A549 (cell line): ENCODE measurements at regions not wholly inside any gene's neighbourhood (a gene's known extent, or its start where the extent isn't known, plus 50 kb on each side); places are given as distances from the start of the nearest gene placed in this dataset.

Source experiments
- ATAC-seq, 2 experiments: fragments of 200-7000 bp in 1 of 2; fragments of >200 bp in 1 of 2; cut with Nextera tagmentation in 1 of 2; cut with Tn5 transposase in 1 of 2; 3 replicates each; pipeline versions ENCODE4 v1.8.0 to v1.9.1; 2018 to 2020; ENCODE audit warnings: mild to moderate bottlenecking in 1 of 2, moderate library complexity in 1 of 2
- CTCF ChIA-PET: fragments of 300-600 bp; sonication (Branson Sonifier 250); formaldehyde crosslinking; extraction: SDS; loops from one replicate; lab custom pipeline; 2021; ENCODE audit warnings: antibody characterized with exemption, inconsistent platforms; lab: Yijun Ruan, JAX
- POLR2A ChIA-PET: fragments of 350-600 bp; formaldehyde crosslinking; extraction: SDS; loops from one replicate; lab custom pipeline; 2021; ENCODE audit warnings: antibody characterized with exemption, inconsistent platforms; lab: Yijun Ruan, JAX
- DNase-seq, 2 experiments: peaks; one replicate each; pipeline versions ENCODE4 v3.0.0 to v3.0.0-alpha.2; 2011 to 2016; ENCODE audit warnings: low read depth in 1 of 2, low spot score in 1 of 2
- FAIRE-seq: peaks from 2 replicates; lab custom pipeline; 2011; peaks lifted over from hg19 to GRCh38; lab: Jason Lieb, UNC
- H3K27ac ChIP-seq, 2 experiments: fragments of >200 bp; sonication (Bioruptor Twin); formaldehyde crosslinking; 3 replicates each; pipeline ENCODE4 v1.5.1; 2016 to 2017
- H3K4me1 ChIP-seq: fragments of >200 bp; sonication (Bioruptor Twin); formaldehyde crosslinking; 3 replicates; pipeline ENCODE4 v1.6.1; 2016
- H3K4me2 ChIP-seq: fragments of >200 bp; sonication (Bioruptor Twin); formaldehyde crosslinking; 3 replicates; pipeline ENCODE4 v1.6.1; 2016
- H3K4me3 ChIP-seq: fragments of >200 bp; sonication (Bioruptor Twin); formaldehyde crosslinking; 3 replicates; pipeline ENCODE4 v1.5.1; 2016
- H3K9me3 ChIP-seq: fragments of >200 bp; sonication (Bioruptor Twin); formaldehyde crosslinking; 3 replicates; pipeline ENCODE4 v1.6.1; 2016
- BCL3 ChIP-seq: fragments of >200 bp; sonication (Bioruptor Twin); formaldehyde crosslinking; IDR thresholded peaks from 3 replicates; pipeline ENCODE4 v1.6.1; 2016
- BHLHE40 ChIP-seq: IDR thresholded peaks from 2 replicates; pipeline ENCODE4 v1.6.1; 2012; ENCODE audit warnings: low read depth, low read length, inconsistent platforms
- CBX8 ChIP-seq: fragments of 200-600 bp; sonication (generic); IDR thresholded peaks from 2 replicates; pipeline ENCODE4 v1.6.1; 2016
- CEBPB ChIP-seq, 2 experiments: fragments of >200 bp in 1 of 2; sonication (Bioruptor Twin) in 1 of 2; formaldehyde crosslinking in 1 of 2; IDR thresholded peaks; 2 replicates each; pipeline ENCODE4 v1.6.1; 2012 to 2016
- CHD4 ChIP-seq: fragments of 200-600 bp; sonication (generic); IDR thresholded peaks from 2 replicates; pipeline ENCODE4 v1.6.1; 2016; ENCODE audit warnings: antibody characterized with exemption, mild to moderate bottlenecking, borderline replicate concordance
- EHMT2 ChIP-seq: fragments of 200-600 bp; sonication (generic); IDR thresholded peaks from 2 replicates; pipeline ENCODE4 v1.6.1; 2016; ENCODE audit warnings: antibody characterized with exemption, low read depth, mild to moderate bottlenecking, moderate library complexity
- FOSB ChIP-seq: fragments of 250-450 bp; sonication (Bioruptor Pico); IDR thresholded peaks from 2 replicates; pipeline ENCODE4 v1.5.0; 2020; ENCODE audit warnings: mild to moderate bottlenecking, moderate library complexity
- FOSL2 ChIP-seq, 2 experiments: fragments of 450-650 bp in 1 of 2; fragments of >200 bp in 1 of 2; sonication (Bioruptor Twin) in 1 of 2; formaldehyde crosslinking; IDR thresholded peaks; 2 replicates each; pipeline versions ENCODE4 v1.5.0 to v1.6.1; 2016 to 2020; ENCODE audit warnings: mild to moderate bottlenecking in 1 of 2, moderate library complexity in 1 of 2
- GATA3 ChIP-seq: IDR thresholded peaks from 2 replicates; pipeline ENCODE4 v1.6.1; 2012; ENCODE audit warnings: borderline replicate concordance
- HDAC2 ChIP-seq: fragments of 200-600 bp; sonication (generic); IDR thresholded peaks from 2 replicates; pipeline ENCODE4 v1.6.1; 2016
- HES2 ChIP-seq: fragments of >200 bp; sonication (Bioruptor Twin); formaldehyde crosslinking; IDR thresholded peaks from 2 replicates; pipeline ENCODE4 v1.6.1; 2016
- HMGXB4 ChIP-seq: fragments of 250-450 bp; sonication (Bioruptor Pico); IDR thresholded peaks from 2 replicates; pipeline ENCODE4 v1.5.0; 2021; ENCODE audit warnings: mild to moderate bottlenecking, moderate library complexity, borderline replicate concordance
- HOXA7 ChIP-seq: fragments of 250-450 bp; sonication (Bioruptor Pico); IDR thresholded peaks from 2 replicates; pipeline ENCODE4 v1.5.0; 2020; ENCODE audit warnings: mild to moderate bottlenecking, moderate library complexity
- HOXB5 ChIP-seq: fragments of 250-450 bp; sonication (Bioruptor Pico); IDR thresholded peaks from 2 replicates; pipeline ENCODE4 v1.5.0; 2020; ENCODE audit warnings: mild to moderate bottlenecking, moderate library complexity
- JUN ChIP-seq, 2 experiments: fragments of >200 bp; sonication (Bioruptor Twin); formaldehyde crosslinking; IDR thresholded peaks; 2 replicates in 1 of 2; 3 replicates in 1 of 2; pipeline ENCODE4 v1.6.1; 2016 to 2017
- KDM5A ChIP-seq: fragments of 200-600 bp; sonication (generic); IDR thresholded peaks from 2 replicates; pipeline ENCODE4 v1.6.1; 2016; ENCODE audit warnings: antibody characterized with exemption, mild to moderate bottlenecking
- NPAS2 ChIP-seq: fragments of 250-450 bp; sonication (Bioruptor Pico); IDR thresholded peaks from 2 replicates; pipeline ENCODE4 v1.8.0; 2022; ENCODE audit warnings: mild to moderate bottlenecking, moderate library complexity, borderline replicate concordance
- NR3C1 ChIP-seq: fragments of >200 bp; sonication (Bioruptor Twin); formaldehyde crosslinking; IDR thresholded peaks from 3 replicates; pipeline ENCODE4 v1.6.1; 2017
- POLR2AphosphoS2 ChIP-seq: conservative IDR thresholded peaks from 2 replicates; pipeline ENCODE4 v1.6.1; 2012; ENCODE audit warnings: low read length, improper control_type of control experiment, inconsistent platforms
- RAD21 ChIP-seq, 2 experiments: fragments of >200 bp in 1 of 2; sonication (Bioruptor Twin) in 1 of 2; formaldehyde crosslinking in 1 of 2; IDR thresholded peaks in 1 of 2; conservative IDR thresholded peaks in 1 of 2; 2 replicates in 1 of 2; 3 replicates in 1 of 2; pipeline ENCODE4 v1.6.1; 2012 to 2018; ENCODE audit warnings: inconsistent platforms in 1 of 2
- RCOR1 ChIP-seq: fragments of 150-350 bp; IDR thresholded peaks from 2 replicates; pipeline ENCODE4 v1.6.1; 2014; ENCODE audit warnings: antibody characterized with exemption, low read length, low read depth
- RNF2 ChIP-seq: fragments of 200-600 bp; sonication (generic); IDR thresholded peaks from 2 replicates; pipeline ENCODE4 v1.6.1; 2016; ENCODE audit warnings: low read depth, mild to moderate bottlenecking, antibody characterized with exemption, moderate library complexity, borderline replicate concordance
- ZC3H11A ChIP-seq: fragments of 450-650 bp; IDR thresholded peaks from 2 replicates; pipeline ENCODE4 v1.6.1; 2014; ENCODE audit warnings: antibody characterized with exemption, mild to moderate bottlenecking
- WGBS: methylation state at CpG from one replicate; pipeline ENCODE4 v1.1.6; 2017; ENCODE audit errors: missing lambda C conversion rate; 5-methylcytosine and 5-hydroxymethylcytosine counted together

- ChIA-PET POLR2A (no interaction called here), CTCF (interaction anchor here (0.7 kb wide), 1 partner anchor 17 kb away, joined by 3 read pairs; no protein-coding TSS in a partner anchor)
- H3K4me2 ChIP-seq = no peak overlapping the region
- DNase-seq = no peak
- 59% methylated on average over 10 of the region's 10 CpGs for whole genome bisulfite sequencing
- TF ChIP-seq BHLHE40 (no peak), GATA3 (no peak), CHD4 (no peak), NPAS2 (no peak), EHMT2 (no peak), HMGXB4 (no peak), POLR2AphosphoS2 (no peak), CEBPB (IDR thresholded peaks at IDR 0.05) (no peak), FOSL2 (IDR thresholded peaks at IDR 0.05) (no peak), FOSL2 (CRISPR knock-in tag; IDR thresholded peaks at IDR 0.05) (no peak), HDAC2 (no peak), RCOR1 (no peak)
- TF ChIP-seq, all 56 proteins: peak for 0
- H3K27ac ChIP-seq = no peak overlapping the region
- no peak for ATAC-seq
- H3K9me3 ChIP-seq = no peaks in the 10 kb centered on the region
- no peak for FAIRE-seq
- no peaks in the 10 kb centered on the region for H3K4me1 ChIP-seq
- H3K4me3 ChIP-seq = no peak overlapping the region
These were observed 77.8 kb upstream of the SPIN1 start for GRCh38 chr9:88310310-88310980.

- no peak for TF ChIP-seq HDAC2
- no peak for TF ChIP-seq HOXA7 (CRISPR knock-in tag)
- no peak for TF ChIP-seq POLR2AphosphoS2
- TF ChIP-seq RCOR1 = no peak
- no peak for TF ChIP-seq BCL3
- CTCF ChIA-PET = interaction anchor here (0.8 kb wide), 1 partner anchor 284 kb away, joined by 3 read pairs; no protein-coding TSS in a partner anchor
- no peak overlapping the region for H3K27ac ChIP-seq
- no peak overlapping the region for H3K4me2 ChIP-seq
- H3K9me3 ChIP-seq = no peaks in the 10 kb centered on the region
- DNase-seq (no peak), ATAC-seq (no peak), FAIRE-seq (no peak)
- WGBS = 64% methylated on average over 7 of the region's 7 CpGs
- POLR2A ChIA-PET = no interaction called here
- H3K4me3 ChIP-seq = no peak overlapping the region
- no peaks in the 10 kb centered on the region for H3K4me1 ChIP-seq
These were observed 79.2 kb upstream of the SPIN1 start for GRCh38 chr9:88308831-88309560.

- Histone ChIP-seq H3K4me1 (no peaks in the 10 kb centered on the region), H3K9me3 (no peaks in the 10 kb centered on the region), H3K27ac (no peak overlapping the region), H3K4me3 (no peak overlapping the region), H3K4me2 (no peak overlapping the region)
- 88% methylated on average over 7 of the region's 7 CpGs for WGBS
- ATAC-seq (no peak), DNase-seq (no peak), FAIRE-seq (no peak)
- TF ChIP-seq HES2 = no peak
- TF ChIP-seq RNF2 = no peak
- no peak for TF ChIP-seq JUN (IDR thresholded peaks at IDR 0.05)
- no peak for TF ChIP-seq GATA3
- no peak for TF ChIP-seq RCOR1
- no peak for TF ChIP-seq HOXB5 (CRISPR knock-in tag)
- no peak for TF ChIP-seq ZC3H11A
- TF ChIP-seq POLR2AphosphoS2 = no peak
- no peak for TF ChIP-seq NR3C1
- TF ChIP-seq KDM5A = no peak
- TF ChIP-seq CBX8 = no peak
- TF ChIP-seq RAD21 (conservative IDR thresholded peaks at IDR 0.05 in 1 of 2, IDR thresholded peaks at IDR 0.05 in 1 of 2) = no peak
- TF ChIP-seq FOSB (CRISPR knock-in tag) = no peak
- POLR2A ChIA-PET = no interaction called here
- CTCF ChIA-PET = no interaction called here
These were observed 81.1 kb upstream of the SPIN1 start for GRCh38 chr9:88307136-88307535.
